ENCODE measurements at regions not wholly inside any gene's neighbourhood (a gene's known extent, or its start where the extent isn't known, plus 50 kb on each side); places are given as distances from the start of the nearest gene placed in this dataset.
A peak's percentile ranks its signal among the peaks of the same experiment; 100 is the strongest.

- Mint-ChIP-seq H3K36me3 (ENCODE audit: low read depth) (no peaks in the 10 kb centered on the region), H3K9me3 (no peaks in the 10 kb centered on the region), H3K27me3 (peaks cover 6% of the 10 kb centered on the region), H3K4me3 (no peak overlapping the region), H3K27ac (no peak overlapping the region), H3K4me1 (ENCODE audit: low read depth) (no peaks in the 10 kb centered on the region)
- DNase-seq (no peak), ATAC-seq (no peak)
- intact Hi-C loops (cut with micrococcal nuclease), result no loop called here
- CTCF ChIA-PET, result no interaction called here
- TF ChIP-seq CTCF (IDR thresholded peaks at IDR 0.05), result no peak
- POLR2A ChIA-PET, result no interaction called here
Measured at GRCh38 chr2:240249423-240250149, 109.1 kb upstream of the OTOS start.

- ATAC-seq (no peak), DNase-seq (no peak)
- intact Hi-C loops (cut with micrococcal nuclease), result no loop called here
- no peak overlapping the region for H3K4me3 Mint-ChIP-seq
- POLR2A ChIA-PET, result no interaction called here
- no peaks in the 10 kb centered on the region for H3K9me3 Mint-ChIP-seq
- TF ChIP-seq CTCF (IDR thresholded peaks at IDR 0.05), result no peak
- H3K27ac Mint-ChIP-seq, result no peak overlapping the region
- no peaks in the 10 kb centered on the region for H3K36me3 Mint-ChIP-seq (ENCODE audit: low read depth)
- CTCF ChIA-PET, result no interaction called here
- no peaks in the 10 kb centered on the region for H3K4me1 Mint-ChIP-seq (ENCODE audit: low read depth)
- peaks cover 6% of the 10 kb centered on the region for H3K27me3 Mint-ChIP-seq
Measured at GRCh38 chr2:240250150-240250984, 109.9 kb upstream of the OTOS start.

GRCh38 chr2:240250985-240251847 is 110.8 kb upstream of the OTOS start:
- POLR2A ChIA-PET, result no interaction called here
- H3K4me3 Mint-ChIP-seq, result no peak overlapping the region
- CTCF ChIA-PET, result no interaction called here
- no peaks in the 10 kb centered on the region for H3K36me3 Mint-ChIP-seq (ENCODE audit: low read depth)
- intact Hi-C loops (cut with micrococcal nuclease), result no loop called here
- H3K27ac Mint-ChIP-seq, result no peak overlapping the region
- H3K9me3 Mint-ChIP-seq, result no peaks in the 10 kb centered on the region
- peaks cover 5% of the 10 kb centered on the region for H3K27me3 Mint-ChIP-seq
- TF ChIP-seq CTCF (IDR thresholded peaks at IDR 0.05), result no peak
- no peaks in the 10 kb centered on the region for H3K4me1 Mint-ChIP-seq (ENCODE audit: low read depth)
- ATAC-seq, result peak; percentile 49
- peak; percentile 30 for DNase-seq

- intact Hi-C loops (cut with micrococcal nuclease), result no loop called here
- ChIA-PET CTCF (interaction anchor here (0.7 kb wide), 1 partner anchor 19 kb away, joined by 3 read pairs; no protein-coding TSS in a partner anchor), POLR2A (no interaction called here)
- Mint-ChIP-seq H3K27ac (no peak overlapping the region), H3K4me1 (ENCODE audit: low read depth) (no peaks in the 10 kb centered on the region), H3K9me3 (no peaks in the 10 kb centered on the region), H3K27me3 (peaks cover 2% of the 10 kb centered on the region), H3K36me3 (ENCODE audit: low read depth) (no peaks in the 10 kb centered on the region), H3K4me3 (no peak overlapping the region)
- TF ChIP-seq CTCF (IDR thresholded peaks at IDR 0.05), result no peak
- no peak for ATAC-seq
- no peak for DNase-seq
Measured at GRCh38 chr2:240251848-240252190, 111.4 kb upstream of the OTOS start.

Measured in activated CD8-positive, alpha-beta T cell treated with anti-CD3 and anti-CD28 coated beads for 36 hours (primary cell).